H9 (cell line): ENCODE measurements at regions not wholly inside any gene's neighbourhood (a gene's known extent, or its start where the extent isn't known, plus 50 kb on each side); places are given as distances from the start of the nearest gene placed in this dataset.

ENCODE experiments used
- DNase-seq: peaks from one replicate; pipeline ENCODE4 v3.0.0-alpha.2; 2017
- H2AFZ ChIP-seq: one replicate; pipeline ENCODE4 v1.6.1; 2013; ENCODE audit warnings: mild to moderate bottlenecking, low read length, control low read depth, moderate library complexity
- H2AK5ac ChIP-seq: 2 replicates; pipeline ENCODE4 v1.6.1; 2013; ENCODE audit warnings: low read length, control low read depth, mixed read lengths; ENCODE audit not compliant: insufficient read length
- H2BK120ac ChIP-seq: one replicate; pipeline ENCODE4 v1.6.1; 2013; ENCODE audit warnings: low read depth, mild to moderate bottlenecking, low read length, control low read depth, inconsistent platforms; ENCODE audit not compliant: poor library complexity, severe bottlenecking
- H2BK12ac ChIP-seq: 2 replicates; pipeline ENCODE4 v1.6.1; 2013; ENCODE audit warnings: low read length, control low read depth, mixed read lengths, low read depth; ENCODE audit not compliant: insufficient read length
- H2BK15ac ChIP-seq: 2 replicates; pipeline ENCODE4 v1.6.1; 2013; ENCODE audit warnings: low read depth, low read length, control low read depth
- H2BK20ac ChIP-seq: one replicate; pipeline ENCODE4 v1.6.1; 2013; ENCODE audit warnings: low read depth, mild to moderate bottlenecking, low read length, control low read depth, inconsistent platforms; ENCODE audit not compliant: poor library complexity, severe bottlenecking
- H2BK5ac ChIP-seq: 2 replicates; pipeline ENCODE4 v1.6.1; 2013; ENCODE audit warnings: low read length, control low read depth, mixed read lengths; ENCODE audit not compliant: insufficient read length
- H3K14ac ChIP-seq: 2 replicates; pipeline ENCODE4 v1.6.1; 2013; ENCODE audit warnings: low read length, control low read depth; ENCODE audit not compliant: insufficient read depth
- H3K18ac ChIP-seq: 2 replicates; pipeline ENCODE4 v1.6.1; 2013; ENCODE audit warnings: low read depth, mild to moderate bottlenecking, mixed read lengths, low read length, control low read depth; ENCODE audit not compliant: insufficient read length
- H3K23ac ChIP-seq: 2 replicates; pipeline ENCODE4 v1.6.1; 2013; ENCODE audit warnings: low read length, control low read depth, mixed read lengths, low read depth; ENCODE audit not compliant: insufficient read length
- H3K23me2 ChIP-seq: 2 replicates; pipeline ENCODE4 v1.6.1; 2013; ENCODE audit warnings: low read depth, mild to moderate bottlenecking, mixed read lengths, low read length, control low read depth; ENCODE audit not compliant: insufficient read length, poor library complexity, severe bottlenecking
- H3K27ac ChIP-seq: 2 replicates; pipeline ENCODE4 v1.5.1; 2013; ENCODE audit warnings: low read length, control low read depth, mixed read lengths, low read depth; ENCODE audit not compliant: insufficient read length
- H3K27me3 ChIP-seq: 2 replicates; pipeline ENCODE4 v1.6.1; 2013; ENCODE audit warnings: low read length, control low read depth, inconsistent platforms; ENCODE audit not compliant: insufficient read depth
- H3K4ac ChIP-seq: 2 replicates; pipeline ENCODE4 v1.6.1; 2013; ENCODE audit warnings: low read depth, mild to moderate bottlenecking, control low read depth, inconsistent platforms, low read length, moderate library complexity
- H3K4me1 ChIP-seq: 2 replicates; pipeline ENCODE4 v1.6.1; 2013; ENCODE audit warnings: low read length, control low read depth, inconsistent platforms; ENCODE audit not compliant: insufficient read depth
- H3K4me2 ChIP-seq: 2 replicates; pipeline ENCODE4 v1.6.1; 2013; ENCODE audit warnings: low read length, control low read depth, mixed read lengths; ENCODE audit not compliant: insufficient read length, insufficient read depth
- H3K56ac ChIP-seq: 2 replicates; pipeline ENCODE4 v1.6.1; 2013; ENCODE audit warnings: low read depth, mild to moderate bottlenecking, mixed read lengths, low read length, control low read depth; ENCODE audit not compliant: insufficient read length
- H3K79me1 ChIP-seq: 2 replicates; pipeline ENCODE4 v1.6.1; 2013; ENCODE audit warnings: low read depth, mild to moderate bottlenecking, moderate library complexity, low read length, control low read depth, inconsistent platforms; ENCODE audit not compliant: insufficient read depth, poor library complexity, severe bottlenecking
- H3K79me2 ChIP-seq: 2 replicates; pipeline ENCODE4 v1.6.1; 2013; ENCODE audit warnings: low read length, control low read depth, inconsistent platforms; ENCODE audit not compliant: insufficient read depth
- H3K9ac ChIP-seq: 2 replicates; pipeline ENCODE4 v1.6.1; 2013; ENCODE audit warnings: low read length, control low read depth, mixed read lengths; ENCODE audit not compliant: insufficient read length; ENCODE audit errors: extremely low read depth
- H3K9me3 ChIP-seq: one replicate; pipeline ENCODE4 v1.6.1; 2013; ENCODE audit warnings: low read depth, low read length, inconsistent platforms; ENCODE audit not compliant: control insufficient read depth
- H3T11ph ChIP-seq: one replicate; pipeline ENCODE4 v1.6.1; 2013; ENCODE audit warnings: mild to moderate bottlenecking, low read length, control low read depth, inconsistent platforms
- H4K20me1 ChIP-seq: one replicate; pipeline ENCODE4 v1.6.1; 2013; ENCODE audit not compliant: control insufficient read depth, insufficient read length, insufficient read depth
- H4K5ac ChIP-seq: 2 replicates; pipeline ENCODE4 v1.6.1; 2013; ENCODE audit warnings: low read depth, mild to moderate bottlenecking, mixed read lengths, low read length, control low read depth; ENCODE audit not compliant: insufficient read length
- H4K8ac ChIP-seq: replicated peaks from 2 replicates; pipeline ENCODE4 v1.6.1; 2013; ENCODE audit warnings: low read length, control low read depth, mixed read lengths, low read depth; ENCODE audit not compliant: insufficient read length
- H4K91ac ChIP-seq: 2 replicates; pipeline ENCODE4 v1.6.1; 2013; ENCODE audit warnings: low read depth, mild to moderate bottlenecking, moderate library complexity, mixed read lengths, low read length, control low read depth; ENCODE audit not compliant: insufficient read length
- H3K27ac Mint-ChIP-seq, 3 experiments: 2 replicates in 2 of 3; 3 replicates in 1 of 3; pipeline ENCODE4 v1.8.0; 2020 to 2021; ENCODE audit warnings: mixed read lengths in 3 of 3, mild to moderate bottlenecking in 1 of 3, moderate library complexity in 1 of 3
- H3K27me3 Mint-ChIP-seq: 2 replicates; pipeline ENCODE4 v1.8.0; 2021; ENCODE audit warnings: low read depth, mild to moderate bottlenecking, moderate library complexity, mixed read lengths
- H3K36me3 Mint-ChIP-seq, 3 experiments: 2 replicates in 2 of 3; 3 replicates in 1 of 3; pipeline ENCODE4 v1.8.0; 2020 to 2021; ENCODE audit warnings: low read depth in 3 of 3, mixed read lengths in 3 of 3; ENCODE audit not compliant: insufficient read depth in 1 of 3
- H3K4me1 Mint-ChIP-seq, 2 experiments: 2 replicates each; pipeline ENCODE4 v1.8.0; 2020; ENCODE audit warnings: mixed read lengths in 2 of 2
- H3K4me3 Mint-ChIP-seq, 2 experiments: 2 replicates in 1 of 2; 3 replicates in 1 of 2; pipeline ENCODE4 v1.8.0; 2020 to 2021; ENCODE audit warnings: mild to moderate bottlenecking in 2 of 2, mixed read lengths in 2 of 2, moderate library complexity in 1 of 2
- H3K9me3 Mint-ChIP-seq, 2 experiments: 2 replicates in 1 of 2; 3 replicates in 1 of 2; pipeline ENCODE4 v1.8.0; 2020; ENCODE audit warnings: mild to moderate bottlenecking in 2 of 2, mixed read lengths in 2 of 2, moderate library complexity in 1 of 2
- CTCF ChIP-seq: fragments of 200-600 bp; sonication (generic); conservative IDR thresholded peaks from 3 replicates; pipeline ENCODE4 v1.8.0; 2021; ENCODE audit warnings: antibody characterized with exemption, mild to moderate bottlenecking
- WGBS: extraction: QIAGEN DNeasy Blood & Tissue Kit; methylation state at CpG from one replicate; pipeline ENCODE4 v1.1.7; 2013; ENCODE audit warnings: missing lambda C conversion rate, low lambda C conversion rate, mixed read lengths; ENCODE audit not compliant: insufficient read length; ENCODE audit errors: extremely low coverage; 5-methylcytosine and 5-hydroxymethylcytosine counted together

- Histone ChIP-seq H3K79me1 (no peaks in the 10 kb centered on the region), H3K27ac (no peak overlapping the region), H3K4me1 (no peaks in the 10 kb centered on the region), H4K5ac (no peak overlapping the region), H3K4me2 (no peak overlapping the region), H2BK12ac (no peak overlapping the region), H2AFZ (no peak overlapping the region), H2BK20ac (no peak overlapping the region), H2BK120ac (no peak overlapping the region), H3K56ac (no peak overlapping the region), H2BK15ac (no peak overlapping the region), H4K20me1 (no peaks in the 10 kb centered on the region), H3K4ac (no peak overlapping the region), H2AK5ac (no peak overlapping the region), H3K79me2 (no peaks in the 10 kb centered on the region), H4K8ac (no peak overlapping the region), H3K18ac (no peak overlapping the region), H3K23ac (no peak overlapping the region), H3K9me3 (no peaks in the 10 kb centered on the region), H3K9ac (no peak overlapping the region), H3T11ph (no peak overlapping the region), H4K91ac (no peak overlapping the region), H3K23me2 (no peaks in the 10 kb centered on the region), H3K14ac (no peak overlapping the region), H3K27me3 (no peaks in the 10 kb centered on the region), H2BK5ac (no peak overlapping the region)
- Mint-ChIP-seq H3K4me3 (no peak overlapping the region), H3K4me1 (no peaks in the 10 kb centered on the region), H3K9me3 (no peaks in the 10 kb centered on the region), H3K27ac (no peak overlapping the region), H3K27me3 (no peaks in the 10 kb centered on the region), H3K36me3 (no peaks in the 10 kb centered on the region; a peak in 2 of 7 replicates)
- TF ChIP-seq CTCF: no peak
- WGBS: no CpG with 5 or more reads among the region's 6 CpGs
- DNase-seq: peak; percentile 15
Observed at GRCh38 chr10:43892062-43892770, 243.5 kb upstream of the ZNF32 start.
